C4-2B (cell line): ENCODE measurements at regions not wholly inside any gene's neighbourhood (a gene's known extent, or its start where the extent isn't known, plus 50 kb on each side); places are given as distances from the start of the nearest gene placed in this dataset.

Source experiments
- CTCF ChIP-seq: fragments of 450-650 bp; conservative IDR thresholded peaks from 2 replicates; pipeline ENCODE4 v1.5.1; 2017; ENCODE audit warnings: mild to moderate bottlenecking
- ZFX ChIP-seq: fragments of 450-650 bp; IDR thresholded peaks from 2 replicates; pipeline ENCODE4 v1.6.1; 2017

DNA sequence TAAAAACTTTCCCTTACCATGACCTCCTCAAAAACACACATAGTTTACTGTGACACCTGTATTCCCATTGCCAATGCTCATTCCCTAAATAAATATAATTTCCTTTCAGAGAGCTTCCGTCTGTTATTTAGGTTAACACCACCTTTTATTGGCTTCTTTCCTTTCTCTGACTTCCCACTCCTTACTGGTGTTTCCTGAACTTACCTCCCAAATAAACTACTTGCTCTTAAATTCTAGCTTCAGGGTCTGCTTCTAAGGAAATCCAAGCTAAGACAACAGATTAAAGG is 67.4 kb upstream of the ZNF746 start:
- no peak for TF ChIP-seq CTCF
- TF ChIP-seq ZFX: no peak
